ENCODE measurements at regions not wholly inside any gene's neighbourhood (a gene's known extent, or its start where the extent isn't known, plus 50 kb on each side); places are given as distances from the start of the nearest gene placed in this dataset.
"Not testable (repeated sequence)": the region's sequence is repeated elsewhere in the genome, so short reads cannot be mapped to it uniquely, and the experiment has no call there.

DNA sequence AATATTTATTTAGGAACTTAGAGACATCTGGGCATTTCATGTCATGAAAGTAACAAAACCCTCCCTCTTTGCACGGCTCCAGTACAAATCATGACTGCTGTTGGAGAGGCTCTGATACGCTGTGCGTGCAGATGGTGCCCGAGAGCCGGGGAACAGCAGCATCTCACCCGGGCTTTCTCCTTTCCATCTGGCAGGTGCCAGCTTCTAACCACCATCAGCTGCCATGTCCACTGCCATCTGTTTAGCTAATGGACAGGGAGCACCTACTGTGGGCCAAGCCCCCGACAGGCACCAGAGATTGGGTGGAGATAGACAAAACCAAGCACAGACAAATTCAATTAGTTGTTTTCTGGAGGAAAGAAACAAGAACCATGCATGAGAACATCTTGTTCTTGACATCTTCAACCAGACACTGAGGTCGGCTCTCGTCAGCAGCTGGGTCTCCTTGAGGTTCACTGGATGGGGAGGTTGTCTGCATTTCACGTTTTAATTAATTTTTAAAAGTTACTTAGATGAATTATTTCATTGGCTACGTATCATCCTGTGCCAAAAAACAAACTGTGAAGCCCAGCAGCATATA is 323.7 kb downstream of the THBS2 start:
- no peak for DNase-seq

DNA sequence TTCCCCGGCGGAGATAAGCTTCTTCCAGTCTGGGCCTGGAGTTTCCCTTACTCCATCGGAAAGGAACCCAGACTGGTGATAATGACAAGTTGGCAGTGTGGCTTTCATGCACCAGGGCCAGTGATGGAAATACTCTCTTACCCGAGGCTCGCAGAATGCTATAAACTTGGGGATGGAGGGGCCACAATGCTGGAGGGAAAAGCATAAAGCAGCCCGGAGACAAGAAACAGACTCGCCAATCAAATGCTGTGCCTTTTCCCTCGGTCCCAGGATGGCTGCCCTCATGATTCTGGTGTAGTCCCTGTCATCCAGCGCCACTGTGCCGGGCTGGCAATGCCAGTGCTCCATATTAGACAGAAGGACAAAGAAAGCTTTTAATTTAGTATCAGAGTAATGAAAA is 325.6 kb downstream of the THBS2 start:
- DNase-seq, result no peak

DNA sequence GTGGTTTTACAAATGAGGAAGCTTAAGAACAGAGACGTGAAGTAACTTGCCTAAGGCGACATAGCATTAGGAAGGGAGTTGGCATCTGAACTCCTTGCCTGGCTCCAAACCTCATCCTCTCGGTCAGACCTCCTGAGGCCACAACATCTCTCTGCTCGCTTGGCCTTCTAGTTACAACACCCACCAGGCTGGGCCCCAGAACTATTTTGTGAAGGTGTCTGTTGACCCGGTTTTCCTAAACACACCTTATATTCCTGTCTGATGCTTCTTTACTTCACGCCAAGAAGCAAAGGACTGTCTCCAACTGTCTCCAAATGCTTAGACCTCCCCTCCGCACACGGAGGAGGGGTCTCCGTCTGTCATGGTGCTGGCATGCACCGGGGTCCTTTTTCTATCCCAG is 326.6 kb downstream of the THBS2 start:
- DNase-seq, result no peak

DNA sequence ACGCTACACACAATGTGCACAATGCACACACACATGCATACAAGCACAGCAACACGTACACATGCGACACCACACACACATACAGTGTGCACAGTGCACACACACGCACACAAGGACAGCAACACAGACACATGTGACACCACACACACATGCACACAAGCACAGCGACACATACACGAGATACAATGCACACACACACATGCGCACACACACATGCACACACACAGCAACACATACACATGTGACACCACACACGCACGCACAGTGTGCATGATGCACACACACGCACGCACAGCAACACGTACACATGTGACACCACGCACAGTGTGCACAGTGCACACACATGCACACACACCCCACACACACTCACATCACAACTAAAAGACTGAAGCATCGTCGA is 327.3 kb downstream of the THBS2 start:
- no peak for DNase-seq

DNA sequence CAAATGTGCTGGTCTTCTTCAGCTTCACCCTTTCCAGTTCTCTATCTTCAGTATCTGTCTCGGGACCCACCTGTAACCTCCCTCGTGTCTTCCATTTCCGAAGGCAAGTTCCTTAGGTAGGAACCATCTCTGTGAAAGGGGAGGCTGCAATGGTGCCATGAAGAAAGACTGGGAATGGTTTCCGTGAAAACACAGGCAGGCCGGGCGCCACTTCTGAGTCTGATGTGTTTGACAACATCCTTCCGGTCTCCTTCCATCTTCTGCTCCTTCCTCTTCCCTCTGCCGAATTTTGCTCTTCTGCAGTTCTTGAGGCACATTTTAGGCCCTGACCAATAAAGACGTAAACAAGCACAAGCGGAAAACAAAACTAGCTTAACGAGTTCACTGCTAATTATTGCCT is 328.0 kb downstream of the THBS2 start:
- DNase-seq, result no peak

DNA sequence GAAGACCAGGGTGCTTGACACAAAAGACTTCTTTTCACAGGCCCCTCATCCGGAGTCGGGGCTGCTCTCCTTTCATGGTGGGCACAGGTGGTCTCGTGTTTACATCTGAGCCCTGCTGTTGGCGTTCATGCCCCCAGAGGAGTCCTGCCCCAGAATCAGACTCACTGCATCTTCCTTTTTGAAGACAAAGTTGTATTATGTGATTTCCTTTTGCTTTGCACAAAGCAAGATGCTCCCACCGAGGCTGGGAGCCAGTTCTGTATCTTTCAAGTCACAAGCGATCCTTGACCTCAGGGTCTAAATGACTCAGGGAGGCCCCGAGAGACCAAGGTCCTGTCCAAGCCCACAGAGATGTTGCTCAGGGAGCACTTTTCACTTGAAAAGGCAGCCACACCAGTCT is 330.5 kb downstream of the THBS2 start:
- no peak for DNase-seq

DNA sequence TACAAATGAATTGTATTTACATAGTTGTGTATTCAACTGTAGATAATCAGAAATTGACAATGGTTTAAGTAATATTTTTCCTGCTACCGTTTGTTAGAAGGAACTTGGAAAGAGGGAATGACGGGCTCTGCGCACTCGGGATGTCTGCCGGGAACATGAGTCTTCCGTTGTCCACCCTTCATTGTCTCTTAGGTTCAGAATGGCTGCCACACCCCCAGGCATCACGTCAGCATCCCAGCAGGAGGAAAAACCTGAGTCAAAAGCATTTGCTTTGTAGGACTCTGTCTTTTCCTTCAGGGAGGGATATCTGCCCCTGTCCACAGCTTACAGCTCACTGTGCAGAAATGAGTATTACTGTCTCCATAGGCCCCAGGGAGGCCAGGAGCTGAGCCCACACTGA is 331.2 kb downstream of the THBS2 start:
- no peak for DNase-seq

DNA sequence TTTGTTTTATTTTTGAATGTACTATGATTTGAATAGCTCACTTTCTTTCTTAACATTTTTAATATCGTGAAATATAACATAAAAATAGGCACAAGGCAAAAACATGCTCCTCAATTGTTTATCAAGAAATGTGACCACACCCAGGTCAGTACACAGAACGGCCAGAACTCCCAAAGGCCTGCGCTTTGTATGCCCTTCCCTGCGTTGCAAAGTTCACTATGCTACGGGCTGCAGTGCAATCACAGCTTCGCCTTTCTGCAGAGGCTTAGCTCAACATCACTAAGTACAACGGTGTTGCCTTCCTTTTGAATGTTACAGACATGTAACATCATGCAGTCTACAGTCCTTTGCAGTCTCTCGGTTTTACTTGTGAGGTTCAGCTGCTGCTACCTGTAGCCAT is 333.4 kb downstream of the THBS2 start:
- no peak for DNase-seq

DNA sequence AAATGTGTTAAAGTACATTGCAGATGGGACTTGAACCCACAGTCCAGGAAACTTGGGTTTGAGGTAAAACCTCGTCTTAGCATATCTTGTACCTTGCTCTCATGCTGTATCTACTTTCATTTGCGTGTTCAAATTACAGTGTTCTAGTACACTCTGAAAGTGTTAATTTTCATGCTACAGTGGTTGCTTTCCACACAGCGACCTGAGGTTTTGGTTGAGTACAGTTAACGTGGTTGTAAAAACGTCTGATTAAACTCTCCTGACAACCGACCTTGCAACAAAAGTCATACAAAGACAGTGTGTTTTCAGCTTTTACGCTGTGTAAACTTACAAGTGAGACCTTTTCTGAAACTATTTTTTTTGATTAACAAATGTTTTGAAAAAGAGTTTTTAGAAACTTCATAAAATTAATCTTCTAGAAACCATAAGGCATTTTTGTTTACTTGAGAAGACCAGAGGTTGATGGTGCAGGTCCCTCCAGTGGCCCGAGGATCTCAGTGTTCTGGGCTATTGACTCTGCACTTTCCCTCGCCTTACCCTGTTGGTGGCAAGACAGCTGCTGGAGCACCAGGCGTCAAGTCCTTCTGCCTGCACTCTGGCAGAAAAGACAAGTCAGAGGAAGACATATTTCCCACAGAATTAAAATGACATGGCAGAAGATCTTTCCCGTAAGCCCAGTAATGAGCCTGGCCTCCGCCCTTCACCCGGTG is 334.0 kb downstream of the THBS2 start:
- DNase-seq, result no peak

DNA sequence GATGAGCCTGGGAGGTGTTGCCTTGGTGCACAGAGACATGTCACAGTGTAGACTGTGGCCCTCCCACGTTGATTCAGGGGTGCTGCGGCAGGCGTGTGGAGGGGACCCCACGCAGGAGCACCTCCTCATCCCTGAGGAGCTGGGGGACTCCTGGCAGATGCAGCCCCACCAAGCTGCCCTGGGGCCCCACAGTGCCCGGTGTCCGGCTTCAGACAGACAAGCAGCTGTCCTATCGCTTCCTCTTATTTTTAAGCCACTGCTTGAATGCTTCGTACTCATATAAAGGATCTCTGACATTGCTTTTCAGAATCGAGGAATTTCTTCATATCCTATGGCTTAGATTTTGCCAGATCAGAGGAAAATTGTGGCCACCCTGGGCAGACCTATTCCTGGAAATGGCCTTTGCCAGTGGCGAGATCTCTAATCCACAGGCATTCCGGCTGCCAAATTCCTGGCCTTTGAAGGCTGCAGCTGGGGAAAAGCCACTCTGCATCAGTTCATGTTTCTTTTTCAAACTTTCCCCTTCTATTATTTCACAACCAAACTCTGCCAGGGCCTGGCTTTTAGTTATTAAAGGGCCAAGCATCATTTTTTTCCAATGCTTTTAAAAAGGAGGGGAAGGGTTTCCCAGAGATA is 337.0 kb downstream of the THBS2 start:
- DNase-seq, result peak; percentile 40

DNA sequence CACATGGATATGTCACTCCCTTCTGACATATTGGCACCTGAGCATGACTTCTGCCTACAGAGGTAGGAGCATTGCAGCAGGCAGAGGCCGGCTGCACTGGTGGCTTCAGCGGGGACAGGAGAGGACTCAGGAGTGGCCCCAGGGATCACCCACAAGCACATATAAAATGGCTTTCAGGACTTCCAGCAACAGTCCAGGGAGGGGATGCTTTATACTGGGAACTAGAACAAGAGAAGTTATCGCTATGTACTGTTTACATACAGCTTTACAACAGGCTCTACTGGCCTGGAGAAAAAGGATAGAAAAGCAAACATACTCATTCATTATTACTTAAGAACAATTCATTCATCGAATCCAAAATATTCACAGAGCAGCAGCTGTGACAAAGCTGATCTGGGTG is 337.8 kb downstream of the THBS2 start:
- no peak for DNase-seq

DNA sequence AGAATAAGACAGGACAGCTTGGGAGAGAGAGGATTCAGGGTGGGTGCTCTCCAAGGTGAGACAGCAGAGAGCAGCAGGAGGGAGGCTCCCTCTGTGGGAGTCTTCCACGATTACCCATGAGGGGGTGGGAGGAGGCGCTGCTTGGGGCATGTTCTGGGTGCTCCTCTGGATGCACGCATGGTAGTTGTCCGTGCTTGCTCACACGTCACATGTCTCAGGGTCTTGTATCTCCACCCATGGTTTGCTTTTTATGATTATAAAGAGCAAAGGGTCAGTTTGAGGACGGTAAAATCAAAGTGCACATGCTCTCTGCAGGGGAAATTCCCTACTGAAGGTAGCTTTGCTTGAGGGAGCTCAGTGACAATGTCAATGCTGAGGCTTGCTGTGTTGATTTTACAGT is 338.4 kb downstream of the THBS2 start:
- DNase-seq, result no peak

DNA sequence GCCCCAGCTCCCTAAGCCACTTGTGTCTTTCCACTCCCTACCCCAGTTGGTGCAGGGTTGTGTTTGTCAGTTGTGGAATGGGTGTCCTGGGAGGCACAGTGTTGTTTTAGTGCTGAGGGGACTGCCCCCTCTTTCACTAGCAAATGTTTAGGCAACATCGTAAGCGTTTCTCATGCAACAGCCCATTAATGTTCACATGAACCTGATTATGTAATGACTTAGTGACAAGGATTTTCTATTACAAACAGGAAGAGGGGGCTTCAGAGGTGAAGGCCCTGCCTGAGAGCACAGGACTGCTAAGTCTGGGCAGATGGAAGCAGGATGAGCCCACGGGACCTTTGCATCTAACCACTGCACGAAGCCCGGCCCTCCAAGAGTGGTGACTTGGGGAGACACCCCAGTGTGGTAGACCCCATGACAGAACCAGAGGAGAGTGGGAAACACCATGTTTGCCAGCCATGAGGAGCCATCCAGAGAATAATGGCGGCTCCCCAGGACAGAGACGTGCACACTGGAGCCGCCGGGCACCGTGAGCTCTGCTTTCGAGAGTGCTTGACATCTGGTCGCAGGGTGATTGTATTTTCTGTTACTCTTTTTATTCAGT is 339.7 kb downstream of the THBS2 start:
- DNase-seq, result no peak

DNA sequence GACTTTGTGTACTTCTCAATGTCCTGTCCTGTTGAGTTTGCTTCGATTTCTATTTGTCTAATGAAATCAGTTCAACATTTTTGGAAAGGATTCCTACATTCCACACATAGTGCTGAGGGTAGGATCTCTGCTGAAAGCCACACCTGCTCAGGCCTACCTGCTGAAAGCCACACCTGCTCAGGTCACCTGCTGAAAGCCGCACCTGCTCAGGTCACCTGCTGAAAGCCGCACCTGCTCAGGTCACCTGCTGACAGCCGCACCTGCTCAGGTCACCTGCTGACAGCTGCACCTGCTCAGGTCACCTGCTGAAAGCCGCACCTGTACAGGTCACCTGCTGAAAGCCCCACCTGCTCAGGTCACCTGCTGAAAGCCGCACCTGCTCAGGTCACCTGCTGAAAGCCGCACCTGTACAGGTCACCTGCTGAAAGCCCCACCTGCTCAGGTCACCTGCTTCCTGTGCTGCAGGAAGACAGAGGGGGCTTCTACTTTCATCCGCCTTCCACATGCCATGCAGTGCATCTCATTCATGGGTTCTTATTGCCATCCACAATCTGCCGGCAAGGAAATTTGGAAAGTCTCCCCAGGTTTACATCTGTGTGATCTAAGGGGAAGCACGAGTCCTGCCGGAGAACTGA is 340.3 kb downstream of the THBS2 start:
- DNase-seq, result not testable (repeated sequence)

DNA sequence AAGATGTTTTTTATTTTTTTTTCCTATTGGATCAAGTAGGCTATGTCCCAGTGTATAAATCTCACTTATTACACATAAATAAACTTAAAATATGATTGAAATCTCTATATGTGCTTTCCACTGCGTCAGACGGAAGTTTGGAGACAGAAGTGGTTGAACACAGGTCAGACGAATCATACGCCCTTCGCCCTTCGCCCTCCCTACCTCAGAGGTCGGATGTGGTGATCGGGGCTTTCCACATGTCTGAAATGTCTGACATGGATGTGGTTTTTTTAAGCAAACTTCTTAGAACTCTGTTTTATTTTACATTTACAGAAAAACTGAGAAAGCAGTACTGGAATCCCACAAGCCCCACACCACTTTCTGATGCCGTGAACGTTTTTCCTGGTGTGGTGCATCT is 344.4 kb downstream of the THBS2 start:
- no peak for DNase-seq

DNA sequence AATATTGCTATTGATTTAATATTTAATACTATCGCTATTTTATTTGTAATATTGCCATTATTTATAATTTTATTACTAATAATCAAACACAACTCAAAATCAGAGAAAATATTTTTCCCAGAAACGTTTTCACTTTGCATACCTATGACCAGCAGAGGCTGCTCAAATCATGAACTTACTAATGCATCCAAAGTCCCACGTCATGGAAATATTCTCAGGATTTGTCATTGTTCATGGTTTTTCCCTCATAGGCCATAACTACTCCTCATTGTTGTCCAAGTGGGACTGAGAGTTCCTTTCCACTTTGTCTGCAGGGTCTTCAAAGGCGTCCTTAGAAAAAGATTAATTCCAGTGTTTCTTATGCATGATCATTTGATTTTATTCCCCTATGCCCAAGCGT is 344.8 kb downstream of the THBS2 start:
- DNase-seq, result peak; percentile 60

DNA sequence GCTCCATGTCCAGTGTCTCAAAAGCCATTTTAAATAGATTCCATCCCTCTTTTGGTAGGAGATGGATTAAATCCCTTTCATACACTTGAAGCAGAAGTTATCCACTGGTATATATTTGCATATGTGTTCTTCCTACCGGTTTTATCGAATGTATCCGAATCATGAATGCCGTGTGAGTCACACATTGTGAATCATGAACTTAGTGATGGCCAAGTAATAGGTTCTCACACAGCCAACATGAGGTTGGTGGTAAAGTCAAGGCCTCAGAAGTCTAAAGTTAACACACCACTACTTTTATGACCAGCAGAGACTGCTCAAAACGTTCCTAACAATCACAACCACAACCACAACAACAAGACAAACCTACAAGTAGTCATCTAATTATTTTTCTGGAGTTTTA is 345.5 kb downstream of the THBS2 start:
- no peak for DNase-seq

DNA sequence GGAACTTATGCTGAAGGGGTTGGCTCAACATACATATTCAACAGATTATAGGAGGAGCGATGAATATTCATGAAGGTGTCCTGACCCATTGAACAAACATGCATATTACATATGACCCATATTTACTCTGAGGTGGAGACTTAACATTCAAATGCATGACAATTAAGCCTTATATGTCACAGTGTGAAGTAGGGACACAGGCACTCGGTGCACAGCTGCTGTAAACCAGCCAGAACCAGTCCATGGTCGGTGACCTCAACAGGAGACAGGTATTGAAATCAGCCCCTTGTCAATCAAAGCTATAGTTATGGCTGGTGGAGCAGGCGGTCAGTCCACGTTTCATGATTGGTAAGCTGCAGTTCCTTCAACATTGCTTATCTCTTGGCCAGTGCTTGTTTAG is 347.3 kb downstream of the THBS2 start:
- DNase-seq, result no peak

DNA sequence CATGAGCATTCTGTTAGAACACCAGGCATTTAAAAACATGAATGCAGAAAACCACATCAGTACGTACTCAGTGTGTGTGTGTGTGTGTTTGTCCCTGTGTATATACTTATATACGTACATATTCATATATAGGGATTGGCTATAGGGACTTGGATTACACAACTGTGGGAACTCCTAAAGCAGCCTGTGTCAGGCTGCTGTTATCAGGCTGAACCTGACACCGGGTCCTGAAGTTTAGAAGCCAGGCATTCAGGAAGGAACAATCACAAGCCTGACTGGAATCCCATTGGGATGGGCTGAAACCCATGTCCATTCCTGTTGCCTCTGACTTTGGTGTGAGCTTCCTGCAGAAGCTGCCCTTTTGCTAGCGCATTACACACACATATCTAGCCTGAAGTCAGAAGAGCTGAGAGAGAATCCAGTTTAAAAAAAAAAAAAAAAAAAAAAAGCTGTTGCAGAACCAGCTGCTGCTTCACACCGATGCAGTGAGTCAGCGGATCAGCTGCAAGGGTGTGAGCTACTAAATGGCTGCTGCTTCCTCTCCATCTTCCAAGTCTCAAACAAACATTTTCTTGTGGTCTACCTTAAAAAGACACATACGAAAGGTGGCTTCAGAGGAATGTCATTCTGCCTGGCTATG is 348.1 kb downstream of the THBS2 start:
- DNase-seq, result no peak

DNA sequence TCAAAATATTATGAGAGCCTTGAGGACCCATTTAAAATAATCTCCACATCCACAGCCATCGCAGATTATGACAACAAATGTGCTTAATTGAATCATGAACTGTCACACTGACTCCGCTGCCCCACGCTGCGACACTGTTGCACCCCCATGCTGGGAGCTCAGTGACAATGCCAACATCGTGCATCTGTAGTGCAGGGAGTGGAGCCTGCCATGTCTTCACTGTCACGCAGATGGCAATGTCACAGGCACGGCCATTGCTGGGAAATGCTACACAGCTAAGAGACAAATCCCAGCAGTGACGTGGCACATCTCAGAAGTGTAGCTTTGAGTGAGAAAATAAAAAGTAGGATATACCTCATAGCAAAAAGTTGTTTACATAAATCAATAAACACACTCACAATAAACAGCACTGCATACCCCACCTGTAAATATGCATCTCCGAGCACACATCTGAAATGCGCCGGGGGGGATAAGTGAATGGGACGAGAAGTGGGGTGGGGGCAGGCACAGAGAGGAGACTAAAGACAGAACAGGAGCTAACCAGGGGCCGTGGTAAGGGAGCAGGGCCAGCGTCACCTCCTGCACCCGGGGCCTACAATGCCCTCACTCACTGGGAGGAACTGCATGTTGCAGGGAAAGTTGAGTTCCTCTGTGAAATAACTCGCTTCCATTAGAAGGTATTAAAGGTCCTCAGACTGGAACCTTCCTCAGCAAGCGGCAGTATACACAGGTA is 349.9 kb downstream of the THBS2 start:
- no peak for DNase-seq

DNA sequence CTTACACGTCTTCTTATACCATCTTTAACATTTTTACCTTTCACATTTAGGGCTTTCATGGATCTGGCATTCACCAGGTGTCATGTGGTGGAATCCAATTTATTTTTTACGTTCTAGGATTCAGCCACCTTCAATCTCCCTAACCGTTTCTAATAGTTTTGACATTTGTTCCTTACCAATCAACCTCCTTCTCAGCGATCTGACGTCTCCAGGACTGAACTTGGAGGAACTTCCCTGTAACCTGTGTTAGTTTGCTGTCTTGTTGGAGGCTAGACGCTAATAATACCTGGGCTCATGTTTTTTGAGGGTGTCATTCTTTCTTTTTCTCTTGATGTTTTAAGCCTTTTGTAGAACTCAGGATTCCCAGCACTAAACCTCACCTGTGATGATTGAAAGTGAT is 351.6 kb downstream of the THBS2 start:
- DNase-seq, result no peak

DNA sequence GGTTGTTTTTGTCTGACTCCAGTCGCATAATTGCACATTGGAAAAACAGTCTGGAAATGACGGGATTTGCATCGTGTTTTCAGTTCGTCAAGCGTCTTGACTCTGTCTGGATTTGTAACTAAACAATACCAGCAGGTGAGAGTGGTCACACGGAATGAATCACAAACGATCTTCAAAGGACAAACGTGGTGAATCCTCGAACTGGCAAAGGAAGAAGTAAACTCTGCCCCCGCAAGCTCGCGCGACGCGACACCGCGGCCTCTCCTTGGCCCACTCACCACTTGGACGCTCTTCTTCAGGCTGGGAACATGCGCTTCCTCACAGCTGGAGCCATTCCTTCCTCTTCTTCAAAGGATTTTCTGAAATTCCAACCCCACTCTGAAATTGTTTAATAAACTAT is 352.6 kb downstream of the THBS2 start:
- DNase-seq, result peak; percentile 26

DNA sequence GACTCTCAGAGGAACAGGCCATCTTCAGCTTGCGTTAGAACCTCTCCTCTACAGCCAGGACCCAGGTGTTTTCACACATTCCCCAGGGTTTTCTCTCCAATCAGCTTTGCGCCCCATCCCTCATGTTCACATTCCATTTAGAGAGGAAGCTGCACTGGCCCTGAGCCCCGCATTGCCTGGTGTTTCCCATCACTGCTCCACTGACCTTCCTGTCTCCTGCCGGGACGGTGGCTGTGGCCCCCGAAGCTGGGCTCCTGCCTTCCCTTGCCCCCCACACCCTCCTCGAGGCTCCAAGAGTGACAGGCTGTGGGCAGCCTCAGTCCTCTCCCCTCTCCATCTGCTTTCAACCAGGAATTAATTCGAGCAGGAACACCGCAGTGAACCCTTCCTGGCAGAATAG is 357.3 kb downstream of the THBS2 start:
- DNase-seq, result no peak
